GM21723 (cell line): ENCODE measurements at regions not wholly inside any gene's neighbourhood (a gene's known extent, or its start where the extent isn't known, plus 50 kb on each side); places are given as distances from the start of the nearest gene placed in this dataset.

Source experiments
- ATAC-seq: cut with Tn5 transposase; IDR thresholded peaks from one replicate; pipeline ENCODE4 v1.9.1; 2021; ENCODE audit warnings: mild to moderate bottlenecking, moderate library complexity; ENCODE audit not compliant: unreplicated experiment

GRCh38 chr10:44593952-44594351 lies 209.1 kb upstream of the CXCL12 start:
- no peak for ATAC-seq

GRCh38 chr10:44607116-44607515 lies 222.2 kb upstream of the CXCL12 start:
- ATAC-seq = no peak

GRCh38 chr10:44618910-44619309 lies 234.0 kb upstream of the CXCL12 start:
- ATAC-seq = no peak

- no peak for ATAC-seq
Measured at GRCh38 chr10:44619521-44619920, 234.6 kb upstream of the CXCL12 start.

GRCh38 chr10:44619975-44620374 lies 235.1 kb upstream of the CXCL12 start:
- ATAC-seq = no peak

- no peak for ATAC-seq
Measured at GRCh38 chr10:44627591-44628354, 242.9 kb upstream of the CXCL12 start.

- no peak for ATAC-seq
Measured at GRCh38 chr10:44628921-44629320, 244.0 kb upstream of the CXCL12 start.

- no peak for ATAC-seq
Measured at GRCh38 chr10:44635176-44635575, 250.3 kb upstream of the CXCL12 start.

GRCh38 chr10:44636625-44637024 lies 251.7 kb upstream of the CXCL12 start:
- ATAC-seq = no peak

- ATAC-seq = no peak
Measured at GRCh38 chr10:44640429-44640828, 255.5 kb upstream of the CXCL12 start.

GRCh38 chr10:44647473-44647872 lies 262.6 kb upstream of the CXCL12 start:
- no peak for ATAC-seq

- ATAC-seq = no peak
Measured at GRCh38 chr10:44647877-44648542, 263.1 kb upstream of the CXCL12 start.

GRCh38 chr10:44650691-44651661 lies 260.2 kb upstream of the TMEM72 start:
- no peak for ATAC-seq

- ATAC-seq = no peak
Measured at GRCh38 chr10:44651834-44652233, 259.3 kb upstream of the TMEM72 start.

GRCh38 chr10:44659320-44659719 lies 251.8 kb upstream of the TMEM72 start:
- ATAC-seq = no peak

GRCh38 chr10:44660271-44660670 lies 250.9 kb upstream of the TMEM72 start:
- ATAC-seq = no peak

GRCh38 chr10:44662051-44662450 lies 249.1 kb upstream of the TMEM72 start:
- no peak for ATAC-seq

GRCh38 chr10:44668336-44668735 lies 242.8 kb upstream of the TMEM72 start:
- no peak for ATAC-seq

- ATAC-seq = no peak
Measured at GRCh38 chr10:44671319-44671718, 239.8 kb upstream of the TMEM72 start.

- ATAC-seq = no peak
Measured at GRCh38 chr10:44673245-44673983, 237.7 kb upstream of the TMEM72 start.
